Ovary (tissue), 7 donors: ENCODE measurements at regions not wholly inside any gene's neighbourhood (a gene's known extent, or its start where the extent isn't known, plus 50 kb on each side); places are given as distances from the start of the nearest gene placed in this dataset.

Experiments used
- DNase-seq, 5 donors: peaks; one replicate each; pipeline ENCODE4 v3.0.0-alpha.2; 2019 to 2020
- H3K27ac ChIP-seq, 2 donors: fragments of 200-600 bp; one replicate each; pipeline versions ENCODE4 v1.5.1 to v1.8.0; 2019 to 2022
- H3K27me3 ChIP-seq: fragments of 200-600 bp; one replicate; pipeline ENCODE4 v1.8.0; 2022
- H3K36me3 ChIP-seq: fragments of 200-600 bp; sonication (generic); one replicate; pipeline ENCODE4 v1.5.1; 2019
- H3K4me1 ChIP-seq: one replicate; pipeline ENCODE4 v1.8.1; 2013; ENCODE audit warnings: mild to moderate bottlenecking, moderate library complexity; ENCODE audit not compliant: insufficient read depth
- H3K4me3 ChIP-seq: fragments of 200-600 bp; sonication (generic); one replicate; pipeline ENCODE4 v1.5.1; 2017
- H3K9me3 ChIP-seq, 2 donors: fragments of 200-600 bp in 1 of 2; sonication (generic) in 1 of 2; one replicate each; pipeline versions ENCODE4 v1.5.1 to v1.8.1; 2013 to 2019; ENCODE audit warnings: mild to moderate bottlenecking in 1 of 2, moderate library complexity in 1 of 2
- EP300 ChIP-seq: sonication (generic); formaldehyde crosslinking; IDR thresholded peaks from one replicate; pipeline ENCODE4 v1.6.1; 2017; ENCODE audit warnings: antibody characterized with exemption
- POLR2A ChIP-seq: fragments of 450-650 bp; IDR thresholded peaks from one replicate; pipeline ENCODE4 v1.6.1; 2017; ENCODE audit warnings: antibody characterized with exemption, mild to moderate bottlenecking, moderate library complexity
- WGBS, 3 donors: extraction: QIAGEN DNeasy Blood & Tissue Kit in 1 of 3; methylation state at CpG; one replicate each; pipeline versions ENCODE4 v1.1.5 to v1.1.7; 2013 to 2017; 5-methylcytosine and 5-hydroxymethylcytosine counted together
- intact Hi-C, 4 donors: fragments of 100-400 bp; cut with DNase I; formaldehyde crosslinking; loops; one replicate each; pipeline versions ENCODE4 v1.11.0 to v1.15.1; 2022 to 2023
- TF ChIP-seq, protein P1 (sequence below), 3 donors: fragments of 450-650 bp in 2 of 3; fragments of 200-600 bp in 1 of 3; IDR thresholded peaks; one replicate each; pipeline versions ENCODE4 v1.5.1 to v1.8.0; 2016 to 2022; ENCODE audit warnings: antibody characterized with exemption in 3 of 3, mild to moderate bottlenecking in 1 of 3
- donor health status: DM: no; HTN: no; CAD: no; lungs with moderate emphysema.
- donor health status: DM: no; HTN: no; CAD: no.
- donor health status: Bipolar disorder and iron deficiency.
- donor health status: DM: no; HTN: no; CAD: no.
- donor health status: DM: yes; HTN: yes; CAD: no.

DNA sequence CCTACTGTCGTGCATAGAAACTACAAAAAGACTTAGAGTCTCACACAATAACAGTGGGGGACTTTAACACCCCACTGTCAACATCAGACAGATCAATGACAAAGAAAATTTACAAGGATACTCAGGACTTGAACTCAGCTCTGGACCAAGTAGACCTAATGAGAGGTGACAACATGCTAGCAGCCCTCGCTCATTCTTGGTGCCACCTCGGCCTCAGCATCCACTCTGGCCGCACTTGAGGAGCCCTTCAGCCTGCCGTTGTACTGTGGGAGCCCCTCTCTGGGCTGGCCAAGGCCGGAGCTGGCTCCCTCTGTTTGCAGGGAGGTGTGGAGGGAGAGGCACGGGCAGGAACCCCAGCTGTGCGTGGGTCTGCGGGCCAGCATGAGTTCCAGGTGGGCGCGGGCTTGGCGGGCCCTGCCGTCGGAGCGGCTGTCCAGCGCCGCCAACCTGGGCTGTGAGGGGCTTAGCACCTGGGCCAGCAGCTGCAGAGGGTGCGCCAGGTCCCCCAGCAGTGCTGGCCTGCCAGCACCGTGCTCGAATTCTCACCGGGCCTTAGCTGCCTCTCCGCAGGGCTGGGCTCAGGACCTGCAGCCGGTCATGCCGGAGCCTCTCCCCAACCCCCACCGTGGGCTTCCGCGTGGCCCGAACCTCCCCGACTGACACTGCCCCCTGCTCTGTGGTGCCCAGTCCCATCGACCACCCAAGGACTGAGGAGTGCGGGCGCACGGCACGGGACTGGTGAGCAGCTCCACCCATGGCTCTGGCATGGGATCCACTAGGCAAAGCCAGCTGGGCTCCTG lies 205.6 kb downstream of the FRK start:
- DNase-seq: no peak

DNA sequence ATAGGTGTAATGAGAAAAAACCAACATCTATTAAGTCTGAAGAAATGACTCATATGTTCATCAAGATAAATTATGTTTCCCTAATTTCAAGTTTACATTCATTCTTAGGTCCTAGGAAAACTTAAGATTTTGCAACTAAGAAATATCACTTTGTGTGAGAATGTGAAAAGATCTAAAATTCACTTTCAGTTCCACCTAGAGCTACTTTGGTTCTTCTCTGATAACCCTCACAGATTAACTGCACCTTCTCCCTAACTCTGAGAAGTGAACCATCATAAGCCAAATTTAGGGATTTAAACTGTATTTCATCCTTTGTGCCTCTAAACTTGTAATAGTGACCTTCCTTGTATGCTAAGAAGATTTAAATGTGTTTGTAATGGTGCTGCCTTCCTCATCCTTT lies 213.0 kb downstream of the FRK start:
- intact Hi-C loops: no loop called here
- no peak overlapping the region for H3K27ac ChIP-seq
- H3K4me1 ChIP-seq: no peaks in the 10 kb centered on the region
- no peaks in the 10 kb centered on the region for H3K9me3 ChIP-seq
- no peak for DNase-seq
- TF ChIP-seq EP300 (no peak), POLR2A (no peak)
- TF ChIP-seq, protein P1, sequence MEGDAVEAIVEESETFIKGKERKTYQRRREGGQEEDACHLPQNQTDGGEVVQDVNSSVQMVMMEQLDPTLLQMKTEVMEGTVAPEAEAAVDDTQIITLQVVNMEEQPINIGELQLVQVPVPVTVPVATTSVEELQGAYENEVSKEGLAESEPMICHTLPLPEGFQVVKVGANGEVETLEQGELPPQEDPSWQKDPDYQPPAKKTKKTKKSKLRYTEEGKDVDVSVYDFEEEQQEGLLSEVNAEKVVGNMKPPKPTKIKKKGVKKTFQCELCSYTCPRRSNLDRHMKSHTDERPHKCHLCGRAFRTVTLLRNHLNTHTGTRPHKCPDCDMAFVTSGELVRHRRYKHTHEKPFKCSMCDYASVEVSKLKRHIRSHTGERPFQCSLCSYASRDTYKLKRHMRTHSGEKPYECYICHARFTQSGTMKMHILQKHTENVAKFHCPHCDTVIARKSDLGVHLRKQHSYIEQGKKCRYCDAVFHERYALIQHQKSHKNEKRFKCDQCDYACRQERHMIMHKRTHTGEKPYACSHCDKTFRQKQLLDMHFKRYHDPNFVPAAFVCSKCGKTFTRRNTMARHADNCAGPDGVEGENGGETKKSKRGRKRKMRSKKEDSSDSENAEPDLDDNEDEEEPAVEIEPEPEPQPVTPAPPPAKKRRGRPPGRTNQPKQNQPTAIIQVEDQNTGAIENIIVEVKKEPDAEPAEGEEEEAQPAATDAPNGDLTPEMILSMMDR (IDR thresholded peaks at IDR 0.05): no peak
- H3K4me3 ChIP-seq: no peak overlapping the region
- no peaks in the 10 kb centered on the region for H3K36me3 ChIP-seq
- no peaks in the 10 kb centered on the region for H3K27me3 ChIP-seq

More for the DNA sequence above, 205.6 kb downstream of the FRK start:
- Histone ChIP-seq H3K27ac (no peak overlapping the region), H3K27me3 (no peaks in the 10 kb centered on the region), H3K4me3 (no peak overlapping the region), H3K4me1 (no peaks in the 10 kb centered on the region), H3K36me3 (no peaks in the 10 kb centered on the region), H3K9me3 (peaks cover 0 to 7% of the 10 kb centered on the region in 2 donors)
- TF ChIP-seq POLR2A (no peak), EP300 (no peak)
- TF ChIP-seq, protein P1 (IDR thresholded peaks at IDR 0.05): no peak
- WGBS, 3 donors: 96 to 97% (median 96%) methylated on average over 33 to 34 of the region's 34 CpGs
- intact Hi-C loops: no loop called here

DNA sequence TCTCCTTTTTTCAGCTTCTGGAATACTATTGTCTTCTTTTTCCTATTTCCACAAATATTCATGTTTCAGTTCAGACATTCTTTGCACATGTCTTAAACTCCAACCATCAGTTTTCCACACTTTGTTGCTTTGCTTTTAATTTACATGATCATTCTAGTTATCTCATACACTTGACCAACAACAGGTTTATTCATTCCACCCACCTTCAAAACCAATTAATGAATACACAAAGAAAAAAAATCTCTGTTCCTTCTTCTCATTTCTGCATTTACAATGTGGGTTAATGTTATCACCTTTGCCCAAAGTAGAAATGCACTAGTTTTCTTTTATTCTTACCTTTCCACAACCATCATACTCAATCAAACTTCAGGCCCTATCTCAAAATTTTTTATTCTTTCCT lies 216.7 kb downstream of the FRK start:
- DNase-seq: no peak
- intact Hi-C loops: no loop called here
- no peak for TF ChIP-seq EP300
- TF ChIP-seq, protein P1 (IDR thresholded peaks at IDR 0.05): no peak

DNA sequence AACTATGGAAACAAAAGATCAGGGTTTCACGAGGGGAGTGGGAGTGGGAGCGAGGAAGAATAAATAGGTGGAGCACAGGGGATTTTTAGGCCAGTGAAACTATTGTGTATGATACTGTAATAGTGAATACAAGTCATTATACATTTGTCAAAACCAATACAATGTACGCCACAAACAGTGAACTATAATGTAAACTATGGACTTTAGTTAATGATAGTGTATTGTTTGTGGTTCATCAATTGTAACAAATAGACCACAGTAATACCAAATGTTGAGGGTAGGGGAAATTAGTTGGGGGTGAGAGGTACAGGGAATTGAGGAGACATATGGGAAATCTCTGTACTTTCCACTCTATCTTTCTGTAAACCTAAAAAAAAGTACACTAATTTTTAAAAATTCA lies 218.4 kb downstream of the FRK start:
- no peak overlapping the region for H3K27ac ChIP-seq
- no peaks in the 10 kb centered on the region for H3K36me3 ChIP-seq
- DNase-seq: no peak
- H3K4me1 ChIP-seq: no peaks in the 10 kb centered on the region
- TF ChIP-seq, protein P1 (IDR thresholded peaks at IDR 0.05): no peak
- TF ChIP-seq POLR2A (no peak), EP300 (no peak)
- no peaks in the 10 kb centered on the region for H3K27me3 ChIP-seq
- intact Hi-C loops: no loop called here
- no peaks in the 10 kb centered on the region for H3K9me3 ChIP-seq
- no peak overlapping the region for H3K4me3 ChIP-seq
- WGBS, 3 donors: 82 to 90% (median 86%) methylated on average over 3 of the region's 3 CpGs

More for the DNA sequence above, 216.7 kb downstream of the FRK start:
- no peaks in the 10 kb centered on the region for H3K9me3 ChIP-seq
- H3K4me3 ChIP-seq: no peak overlapping the region
- no peaks in the 10 kb centered on the region for H3K36me3 ChIP-seq
- H3K27me3 ChIP-seq: no peaks in the 10 kb centered on the region
- H3K27ac ChIP-seq: no peak overlapping the region
- no peaks in the 10 kb centered on the region for H3K4me1 ChIP-seq
